GM21526 (cell line): ENCODE measurements at regions not wholly inside any gene's neighbourhood (a gene's known extent, or its start where the extent isn't known, plus 50 kb on each side); places are given as distances from the start of the nearest gene placed in this dataset.
"Not testable (repeated sequence)": the region's sequence is repeated elsewhere in the genome, so short reads cannot be mapped to it uniquely, and the experiment has no call there.

Experiments used
- ATAC-seq: cut with Tn5 transposase; IDR thresholded peaks from one replicate; pipeline ENCODE4 v1.9.1; 2021; ENCODE audit warnings: moderate library complexity; ENCODE audit not compliant: unreplicated experiment, low FRiP score

DNA sequence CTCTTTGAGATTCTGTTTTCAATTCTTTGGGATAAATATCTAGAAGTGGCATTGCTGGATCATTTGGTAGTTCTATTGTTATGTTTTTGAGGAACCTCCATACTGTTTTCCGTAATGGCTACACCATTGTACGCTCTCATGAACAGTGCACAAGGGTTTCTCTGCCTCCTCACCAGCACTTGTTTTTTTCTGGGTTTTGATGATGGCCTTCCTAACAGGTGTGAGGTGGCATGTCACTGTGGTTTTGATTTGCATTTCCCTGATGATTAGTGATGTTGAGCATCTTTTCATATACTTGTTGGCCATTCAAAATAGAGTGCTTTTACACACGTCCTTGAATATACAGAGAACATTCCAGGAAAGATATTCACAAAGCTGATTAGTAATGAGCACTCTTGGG lies 86.8 kb upstream of the ADORA2B start:
- not testable (repeated sequence) for ATAC-seq

DNA sequence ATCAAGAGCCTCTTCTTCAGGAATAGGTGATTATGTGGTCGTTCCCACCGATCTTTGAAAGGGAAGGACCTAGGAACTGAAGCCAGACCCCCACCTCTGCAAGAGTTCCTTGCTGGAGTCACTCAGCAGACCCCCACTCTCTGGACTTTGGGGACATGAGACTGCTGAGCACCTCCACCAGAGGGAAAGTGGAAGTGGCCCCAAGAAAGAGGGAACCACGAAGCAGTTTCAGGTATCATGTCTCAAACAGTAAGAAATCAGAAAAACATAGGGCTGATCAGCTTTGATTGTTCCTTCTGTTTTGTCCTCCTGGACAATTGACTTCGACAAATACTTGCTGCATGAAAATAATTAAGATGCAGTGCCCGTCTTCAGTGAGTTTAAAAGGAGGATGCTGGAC lies 84.2 kb upstream of the ADORA2B start:
- not testable (repeated sequence) for ATAC-seq

DNA sequence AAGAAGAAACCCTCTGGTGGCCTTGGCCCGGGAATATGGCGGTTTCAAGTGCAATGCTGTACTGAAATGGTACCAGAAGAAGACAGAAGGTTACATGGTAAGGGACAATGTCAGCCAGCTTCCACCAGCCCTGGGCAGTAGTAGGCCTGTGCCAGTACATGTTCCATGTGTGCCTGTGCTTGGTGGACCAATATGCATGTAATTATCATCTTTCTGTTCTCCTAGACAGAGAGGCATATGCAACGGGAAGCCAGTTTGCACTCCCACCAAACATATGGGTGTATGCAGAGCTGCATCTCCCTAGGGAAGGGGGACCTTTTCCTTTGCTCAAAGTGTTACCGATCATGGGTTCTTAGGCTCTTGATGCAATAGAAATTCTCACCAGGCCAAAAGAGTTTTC lies 80.9 kb upstream of the ADORA2B start:
- ATAC-seq: not testable (repeated sequence)

DNA sequence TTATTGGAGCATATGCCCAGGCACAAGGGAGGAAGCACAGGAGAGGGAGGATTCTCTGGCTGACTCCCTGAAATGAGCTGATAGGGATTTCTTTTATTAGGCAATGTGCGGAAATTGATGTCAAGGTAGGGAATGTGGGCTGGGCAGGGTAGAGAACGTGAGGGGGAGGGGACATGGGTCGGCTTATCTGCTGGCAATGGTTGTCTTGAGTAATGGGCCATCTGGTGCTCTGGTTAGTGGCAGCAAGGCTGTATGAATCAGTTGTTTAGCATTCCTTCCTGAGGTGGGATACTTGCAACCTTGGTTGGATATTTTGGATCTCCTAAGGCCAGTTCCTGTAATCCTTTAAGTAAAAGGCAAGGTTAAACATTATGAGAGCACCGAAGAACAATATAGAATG lies 80.5 kb upstream of the ADORA2B start:
- ATAC-seq: not testable (repeated sequence)

DNA sequence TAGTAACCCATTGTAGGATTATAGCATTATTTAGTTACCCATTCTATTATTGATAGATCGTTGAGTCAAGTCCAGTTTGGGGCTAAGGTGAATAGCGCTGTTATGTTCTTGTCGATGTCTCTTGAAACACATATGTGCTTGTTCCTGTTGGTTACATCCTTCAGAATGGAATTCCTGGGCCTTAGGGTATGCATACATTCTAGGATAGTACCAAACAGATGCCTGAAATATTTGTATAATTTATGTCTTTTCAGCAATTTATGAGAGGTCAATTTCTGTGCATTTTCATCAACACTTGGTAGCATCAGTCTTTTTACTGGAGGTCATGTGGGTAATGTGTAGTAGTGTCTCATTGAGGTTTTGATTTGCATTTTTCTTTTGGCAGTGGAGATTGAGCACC lies 78.9 kb upstream of the ADORA2B start:
- ATAC-seq: not testable (repeated sequence)

DNA sequence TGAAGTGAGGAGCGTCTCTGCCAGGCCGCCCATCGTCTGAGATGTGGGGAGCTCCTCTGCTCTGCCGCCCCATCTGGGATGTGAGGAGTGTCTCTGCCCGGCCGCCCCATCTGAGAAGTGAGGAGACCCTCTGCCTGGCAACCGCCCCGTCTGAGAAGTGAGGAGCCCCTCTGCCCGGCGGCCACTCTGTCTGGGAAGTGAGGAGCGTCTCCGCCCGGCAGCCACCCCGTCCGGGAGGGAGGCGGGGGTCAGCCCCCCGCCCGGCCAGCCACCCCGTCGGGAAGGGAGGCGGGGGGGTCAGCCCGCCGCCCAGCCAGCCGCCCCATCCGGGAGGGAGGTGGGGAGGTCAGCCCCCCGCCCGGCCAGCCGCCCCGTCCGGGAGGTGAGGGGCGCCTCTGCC lies 77.6 kb upstream of the ADORA2B start:
- not testable (repeated sequence) for ATAC-seq

DNA sequence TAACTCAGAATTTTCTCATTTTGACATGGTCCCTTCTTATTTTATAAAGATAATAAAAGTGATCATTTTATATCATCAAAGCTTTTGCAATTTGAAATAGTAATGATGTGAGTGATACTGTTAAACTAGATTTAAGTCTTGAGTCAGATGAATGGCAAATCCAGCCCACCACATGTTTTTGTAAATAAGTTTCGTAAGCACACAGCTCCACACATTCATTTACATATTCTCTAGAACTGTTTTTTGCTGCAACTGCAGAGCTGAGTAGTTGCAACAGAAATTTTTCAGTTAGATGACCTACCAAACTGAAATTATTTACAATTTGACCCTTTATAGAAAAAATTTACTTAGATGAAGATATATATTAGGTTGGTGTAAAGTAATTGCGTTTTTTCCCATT lies 75.1 kb upstream of the ADORA2B start:
- ATAC-seq: not testable (repeated sequence)

DNA sequence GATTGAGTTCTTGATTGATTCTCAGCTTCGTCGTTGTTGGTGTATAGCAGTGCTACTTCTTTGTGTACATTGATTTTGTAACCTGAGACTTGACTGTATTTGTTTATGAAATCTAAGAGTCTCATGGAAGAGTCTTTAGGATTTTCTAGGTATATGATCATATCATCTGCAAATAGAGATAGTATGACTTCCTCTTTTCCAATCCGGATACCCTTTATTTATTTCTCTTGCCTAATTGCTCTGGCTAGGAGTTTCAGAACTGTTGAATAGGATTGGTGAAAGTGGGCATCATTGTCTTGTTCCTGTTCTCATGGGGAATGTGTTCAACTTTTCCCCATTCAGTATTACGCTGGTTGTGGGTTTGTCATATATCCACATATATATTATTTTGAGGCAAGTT lies 72.3 kb upstream of the ADORA2B start:
- not testable (repeated sequence) for ATAC-seq

DNA sequence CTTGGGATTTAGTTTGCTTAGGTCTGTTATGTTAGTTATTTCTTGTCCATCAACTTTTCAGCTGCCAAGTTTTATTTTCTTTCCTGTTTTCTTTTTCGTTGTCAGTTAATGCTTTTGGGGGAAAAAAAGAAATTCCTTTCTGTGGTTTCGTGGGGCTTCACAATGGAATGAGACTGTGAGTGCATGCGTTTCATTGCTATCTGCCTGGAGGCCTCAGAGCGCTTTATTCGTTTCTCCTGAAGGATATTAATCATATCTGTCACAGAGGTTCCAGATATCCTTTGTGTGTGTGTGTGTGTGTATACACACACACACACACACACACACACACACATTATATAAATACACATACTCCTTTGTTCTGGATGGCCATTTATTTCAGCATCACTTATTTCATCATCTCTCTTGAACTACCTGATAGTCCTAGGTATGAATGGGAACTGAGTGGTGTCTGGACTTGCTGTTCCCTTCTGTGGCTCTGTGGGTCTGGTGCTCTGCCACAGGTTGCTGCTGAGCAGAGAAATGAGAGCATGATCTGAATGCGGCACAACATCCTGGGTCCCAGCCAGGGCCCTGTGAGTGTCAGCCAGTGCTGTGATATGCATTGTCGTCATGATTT lies 66.9 kb upstream of the ADORA2B start:
- not testable (repeated sequence) for ATAC-seq

DNA sequence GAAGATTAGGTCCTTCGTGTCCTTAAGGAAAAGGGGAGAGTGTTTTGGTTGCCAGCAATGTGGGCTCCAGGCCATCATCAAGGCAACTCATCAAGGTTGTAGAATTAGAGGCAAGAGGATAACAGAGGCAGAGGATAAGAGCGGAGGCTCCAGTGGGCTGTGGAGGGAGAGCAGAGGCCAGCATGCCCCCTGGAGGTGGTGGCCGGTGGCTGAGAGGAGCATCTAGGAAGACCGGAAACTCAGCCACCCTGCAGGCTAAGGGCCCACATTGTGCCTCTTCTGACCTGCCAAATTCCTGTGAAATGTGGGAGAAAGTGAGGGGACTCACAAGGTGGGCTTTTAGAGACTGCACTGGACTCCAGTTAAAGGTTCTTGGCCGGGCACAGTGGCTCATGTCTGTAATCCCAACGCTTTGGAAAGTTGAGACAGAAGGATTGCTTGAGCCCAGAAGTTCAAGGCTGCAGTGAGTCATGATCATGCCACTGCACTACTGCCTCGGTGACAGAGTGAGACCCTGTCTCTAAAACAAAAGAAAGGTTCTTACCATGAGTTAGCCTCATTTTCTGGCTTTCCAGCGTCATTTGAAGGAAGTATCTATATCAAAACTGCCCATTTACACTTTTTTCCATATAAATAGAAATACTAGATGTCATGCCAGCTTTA lies 62.7 kb upstream of the ADORA2B start:
- ATAC-seq: no peak

DNA sequence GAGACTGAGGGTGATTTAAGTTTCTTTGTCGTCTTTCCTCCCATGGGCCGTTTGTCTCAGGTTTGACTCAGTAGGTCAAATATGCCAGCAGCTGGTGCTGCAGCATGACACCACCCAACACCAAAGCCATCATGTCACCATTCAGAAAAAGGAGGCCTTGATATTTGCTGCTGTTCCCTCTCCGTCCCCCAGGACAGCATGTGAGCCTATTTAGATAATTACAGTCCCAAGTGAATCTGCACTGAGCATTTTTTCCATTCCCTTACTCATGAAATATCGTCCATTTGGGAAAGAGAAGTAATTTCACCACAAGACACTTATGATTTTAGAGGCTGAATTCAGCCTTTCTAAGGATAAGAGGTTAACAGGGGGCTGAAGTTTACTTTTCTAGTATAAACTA lies 62.2 kb upstream of the ADORA2B start:
- ATAC-seq: no peak

DNA sequence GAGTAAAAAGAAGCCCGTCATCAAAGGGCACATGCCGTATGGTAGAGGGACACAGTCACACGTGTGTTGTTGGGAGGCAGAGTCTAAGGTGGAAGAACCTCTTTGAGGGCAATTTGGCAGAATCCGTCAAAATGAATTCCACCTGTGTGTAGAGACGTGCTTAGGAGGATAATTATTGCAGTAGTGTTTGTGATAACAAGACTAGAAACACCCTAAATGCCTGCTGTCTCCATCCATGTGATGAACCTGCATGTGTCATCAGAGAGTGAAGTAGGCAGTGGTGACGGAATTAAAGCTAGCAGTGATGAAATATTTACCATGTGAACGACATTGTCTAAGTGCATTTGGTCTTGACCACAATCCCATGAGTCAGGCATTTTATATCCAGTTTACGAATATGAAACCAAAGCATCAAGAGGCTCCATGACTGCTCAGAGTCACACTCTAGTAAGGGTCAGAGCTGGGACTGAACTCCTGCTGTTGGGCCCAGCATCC lies 61.3 kb upstream of the ADORA2B start:
- ATAC-seq: no peak

DNA sequence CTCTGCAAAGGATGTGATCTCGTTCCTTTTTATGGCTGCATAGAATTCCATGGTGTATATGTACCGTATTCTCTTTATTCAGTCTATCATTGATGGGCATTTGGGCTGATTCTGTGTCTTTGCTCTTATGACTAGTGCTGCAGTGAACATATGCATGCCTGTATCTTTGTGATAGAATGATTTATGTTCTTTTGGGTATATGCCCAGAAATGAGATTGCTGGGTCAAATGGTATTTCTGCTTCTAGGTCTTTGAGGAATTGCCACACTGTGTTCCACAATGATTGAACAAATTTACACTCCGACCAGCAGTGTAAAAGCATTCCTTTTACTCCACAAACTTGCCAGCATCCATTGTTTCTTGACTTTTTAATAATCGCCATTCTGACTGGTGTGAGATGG lies 60.2 kb upstream of the ADORA2B start:
- ATAC-seq: no peak

DNA sequence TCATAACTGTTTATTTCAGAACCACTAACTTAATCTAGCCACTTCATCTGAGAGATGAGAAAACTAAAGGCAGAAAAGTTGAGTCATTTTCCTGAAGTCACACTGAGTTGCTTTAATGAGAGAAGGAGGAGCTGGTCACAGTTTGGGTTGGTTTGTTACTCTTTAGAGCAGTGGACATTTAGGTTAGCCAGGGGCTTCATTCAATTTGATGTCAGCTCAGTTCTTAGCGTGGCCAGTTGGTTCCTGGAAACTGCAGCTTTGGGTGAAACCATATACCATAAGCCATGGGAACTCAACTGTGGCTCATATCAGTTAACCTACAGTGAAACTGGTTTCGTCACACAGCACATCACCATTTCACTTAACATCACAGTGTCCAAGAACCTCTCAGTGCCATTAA lies 59.2 kb upstream of the ADORA2B start:
- ATAC-seq: no peak

DNA sequence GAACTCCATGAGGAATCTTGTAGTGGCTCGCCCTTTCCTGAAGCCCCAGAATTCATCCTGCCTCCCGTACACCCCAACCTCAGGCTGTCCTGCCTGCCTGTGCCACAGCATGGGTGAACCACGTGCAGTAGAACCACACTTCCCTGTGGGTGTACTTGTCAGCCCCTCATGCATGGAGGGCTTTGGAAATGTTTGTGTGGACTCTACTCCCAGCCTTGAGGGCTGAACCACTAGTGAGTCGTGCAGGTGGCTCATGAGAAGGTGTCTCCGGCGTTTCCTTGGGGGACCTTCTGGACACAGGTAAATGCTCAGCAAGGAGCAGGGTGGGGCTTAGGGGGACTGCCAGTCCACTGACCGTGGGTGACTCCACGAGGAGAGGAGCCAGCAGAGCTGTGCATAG lies 58.7 kb upstream of the ADORA2B start:
- no peak for ATAC-seq

DNA sequence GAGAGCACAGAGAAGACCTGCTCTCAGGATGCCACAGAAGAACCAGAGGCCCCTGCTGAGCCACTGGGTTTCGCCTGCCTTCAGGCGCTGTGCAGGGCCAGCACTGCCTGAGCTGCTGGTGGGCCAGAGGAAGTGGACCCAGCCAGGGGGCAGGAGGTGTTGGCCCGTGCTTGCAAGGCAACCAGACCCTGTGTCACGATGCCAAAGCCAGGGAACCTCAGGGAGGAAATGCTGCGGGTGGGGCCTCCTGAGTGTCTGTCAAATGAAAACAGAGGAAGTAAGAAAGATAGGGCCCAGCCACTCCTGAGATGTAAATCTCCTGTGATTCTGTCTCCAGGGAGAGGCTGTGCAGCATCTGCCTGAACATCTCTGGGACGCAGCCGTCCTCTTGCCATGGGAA lies 58.1 kb upstream of the ADORA2B start:
- ATAC-seq: no peak

DNA sequence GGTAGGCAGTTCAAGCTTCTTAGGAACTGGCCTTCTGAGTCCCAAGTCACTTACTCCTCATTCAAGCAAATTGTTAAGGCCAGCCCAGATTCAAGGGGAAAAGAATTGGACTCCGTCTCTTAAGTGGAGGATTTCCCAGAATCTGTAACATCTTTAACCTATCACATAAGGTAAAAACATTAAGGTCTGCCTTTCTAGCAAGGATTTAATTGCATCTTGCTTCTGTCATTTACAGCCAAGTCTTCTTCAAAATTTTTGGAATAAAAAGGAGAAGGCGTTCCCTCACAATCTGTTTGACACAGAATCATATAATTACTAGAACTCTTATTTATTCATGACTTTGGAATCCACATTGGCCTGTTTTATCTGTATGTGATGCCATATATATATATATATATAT lies 56.5 kb upstream of the ADORA2B start:
- no peak for ATAC-seq

DNA sequence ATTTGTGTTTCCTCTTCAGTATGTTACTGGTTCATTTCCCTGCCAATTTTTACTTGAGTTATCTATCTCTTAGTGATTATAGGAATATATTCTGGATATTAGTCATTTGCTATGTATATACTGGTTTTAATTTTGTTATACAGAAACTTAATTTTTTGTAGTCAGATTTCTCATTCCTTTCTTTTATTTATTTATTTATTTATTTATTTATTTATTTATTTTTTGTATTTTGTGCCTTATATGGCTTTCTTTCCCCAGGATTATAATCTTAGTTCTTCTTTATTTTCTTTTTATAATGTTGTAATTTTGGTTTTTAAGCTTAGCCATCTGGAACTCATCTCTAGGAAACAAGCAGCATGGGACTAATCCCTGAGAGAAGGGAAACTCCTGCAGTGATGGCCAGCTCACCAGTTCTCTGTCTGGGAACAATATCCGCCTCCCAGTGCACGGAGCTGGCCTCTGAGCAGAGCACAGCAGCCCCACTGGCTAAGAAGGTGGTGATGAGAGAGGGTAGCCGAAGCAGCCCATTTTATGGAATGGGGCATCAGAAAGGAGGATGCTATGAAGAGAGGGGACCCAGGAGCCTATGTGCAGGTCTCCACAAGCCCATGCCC lies 54.5 kb upstream of the ADORA2B start:
- ATAC-seq: no peak

DNA sequence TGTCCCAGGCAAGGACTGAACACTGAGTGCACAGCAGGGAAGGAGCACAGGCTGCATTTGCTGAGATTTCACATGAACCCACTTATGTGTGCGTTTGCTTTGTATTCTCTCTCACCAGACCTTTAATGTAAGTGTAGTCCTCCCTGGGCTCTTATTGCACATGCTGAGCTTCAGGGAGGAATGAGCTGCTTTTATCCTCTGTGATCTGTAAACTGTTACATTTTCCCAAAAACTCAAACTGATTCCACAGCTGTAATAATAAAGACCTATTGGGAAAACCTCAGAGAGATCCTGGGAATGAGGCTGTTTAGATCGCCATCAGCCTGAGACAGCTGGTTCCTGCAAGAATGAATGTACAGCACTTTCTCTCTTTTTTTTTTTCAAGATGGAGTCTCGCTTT lies 53.6 kb upstream of the ADORA2B start:
- ATAC-seq: no peak

DNA sequence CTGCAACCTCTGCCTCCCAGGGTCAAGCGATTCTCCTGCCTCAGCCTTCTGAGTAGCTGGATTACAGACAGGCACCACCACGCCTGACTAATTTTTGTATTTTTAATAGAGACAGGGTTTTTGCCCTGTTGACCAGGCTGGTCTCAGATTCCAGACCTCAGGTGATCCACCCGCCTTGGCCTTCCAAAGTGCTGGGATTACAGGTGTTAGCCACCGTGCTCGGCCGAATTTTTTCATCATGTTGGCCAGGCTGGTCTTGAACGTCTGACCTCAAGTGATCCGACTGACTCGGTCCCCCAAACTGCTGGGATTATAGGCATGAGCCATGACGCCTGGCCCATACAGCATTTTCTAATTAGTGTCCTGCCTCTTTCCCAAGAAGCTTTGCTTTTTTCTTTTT lies 52.7 kb upstream of the ADORA2B start:
- ATAC-seq: no peak

DNA sequence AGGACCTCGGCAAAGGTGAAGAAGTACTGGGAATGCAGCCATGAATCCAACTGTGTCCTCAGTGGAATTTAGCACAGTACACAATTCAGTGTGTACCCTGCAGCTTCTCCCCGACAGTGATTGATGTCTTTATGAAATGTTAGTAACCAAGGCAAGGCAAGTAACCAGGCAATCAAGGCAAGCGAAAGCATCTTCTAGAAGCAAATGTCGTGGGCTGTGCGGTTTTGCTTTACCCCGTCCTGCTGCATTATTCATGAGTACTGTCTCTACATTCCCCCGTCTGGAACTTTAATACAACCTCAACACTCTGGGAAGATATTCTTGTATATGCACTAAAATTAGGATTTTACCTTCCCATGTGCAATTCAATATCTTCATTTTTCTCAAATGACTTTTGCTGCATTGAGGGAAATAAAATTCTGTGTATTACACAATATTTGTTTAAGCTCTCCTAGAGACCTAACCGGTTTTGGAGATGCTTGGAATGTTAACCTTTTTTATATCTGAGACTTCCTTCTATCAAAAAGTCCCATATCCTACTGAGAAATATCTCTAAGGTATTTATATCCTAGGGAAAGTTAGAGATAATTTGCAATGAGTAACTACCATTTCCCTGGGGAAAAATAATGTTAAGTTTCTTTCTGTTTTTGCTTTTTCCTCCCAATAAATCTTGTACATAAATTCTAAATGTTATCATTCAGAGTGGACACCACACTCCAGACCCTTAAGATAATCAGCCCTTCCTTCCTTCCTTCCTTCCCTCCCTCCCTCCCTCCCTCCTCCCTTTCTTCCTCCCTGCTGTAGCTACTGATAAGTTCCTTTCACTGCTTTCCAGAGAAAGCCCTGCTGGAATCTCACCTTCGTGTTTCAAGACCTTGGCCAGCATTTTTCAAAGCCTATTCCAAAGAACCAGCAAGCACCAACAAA lies 51.9 kb upstream of the ADORA2B start:
- ATAC-seq: no peak
